Activated naive CD4-positive, alpha-beta T cell treated with anti-CD3 and anti-CD28 coated beads for 36 hours (primary cell): ENCODE measurements at regions not wholly inside any gene's neighbourhood (a gene's known extent, or its start where the extent isn't known, plus 50 kb on each side); places are given as distances from the start of the nearest gene placed in this dataset.

Source experiments
- CTCF ChIA-PET: fragments of 350-600 bp; sonication (Branson Sonifier 250); formaldehyde crosslinking; loops from one replicate; lab custom pipeline; 2021; ENCODE audit warnings: antibody characterized with exemption; lab: Charles Lee
- DNase-seq: peaks from one replicate; pipeline ENCODE4 v3.0.0-alpha.2; 2020
- H3K27ac Mint-ChIP-seq: one replicate; pipeline ENCODE4 v1.8.0; 2021; ENCODE audit warnings: mild to moderate bottlenecking, mixed read lengths
- H3K27me3 Mint-ChIP-seq: one replicate; pipeline ENCODE4 v1.8.0; 2021; ENCODE audit warnings: low read depth, mixed read lengths
- H3K36me3 Mint-ChIP-seq: one replicate; pipeline ENCODE4 v1.8.0; 2021; ENCODE audit warnings: low read depth, mixed read lengths
- H3K4me1 Mint-ChIP-seq: one replicate; pipeline ENCODE4 v1.8.0; 2021; ENCODE audit warnings: low read depth, mixed read lengths
- H3K4me3 Mint-ChIP-seq: one replicate; pipeline ENCODE4 v1.8.0; 2021; ENCODE audit warnings: mild to moderate bottlenecking, moderate library complexity, mixed read lengths
- H3K9me3 Mint-ChIP-seq: one replicate; pipeline ENCODE4 v1.8.0; 2021; ENCODE audit warnings: mixed read lengths
- intact Hi-C: fragments of 100-400 bp; cut with micrococcal nuclease; formaldehyde crosslinking; loops from one replicate; pipeline ENCODE4 v1.15.1; 2023

GRCh38 chr5:165187815-165188214, 1682.4 kb downstream of the MAT2B start:
- DNase-seq, result no peak
- Mint-ChIP-seq H3K4me3 (no peak overlapping the region), H3K27me3 (no peaks in the 10 kb centered on the region), H3K36me3 (no peaks in the 10 kb centered on the region), H3K4me1 (no peaks in the 10 kb centered on the region), H3K9me3 (peaks cover 12% of the 10 kb centered on the region), H3K27ac (no peak overlapping the region)
- CTCF ChIA-PET, result interaction anchor here (0.6 kb wide), 1 partner anchor 402 kb away, joined by 3 read pairs; no protein-coding TSS in a partner anchor
- intact Hi-C loops, result no loop called here

- intact Hi-C loops, result no loop called here
- Mint-ChIP-seq H3K27ac (no peak overlapping the region), H3K36me3 (no peaks in the 10 kb centered on the region), H3K27me3 (no peaks in the 10 kb centered on the region), H3K4me1 (no peaks in the 10 kb centered on the region), H3K9me3 (peaks cover 9% of the 10 kb centered on the region), H3K4me3 (no peak overlapping the region)
- CTCF ChIA-PET, result no interaction called here
- no peak for DNase-seq
These were observed 1683.2 kb downstream of the MAT2B start for GRCh38 chr5:165188556-165189175.

GRCh38 chr5:165196961-165197360, 1691.5 kb downstream of the MAT2B start:
- DNase-seq, result no peak
- H3K27ac Mint-ChIP-seq, result no peak overlapping the region
- intact Hi-C loops, result no loop called here
- no peak overlapping the region for H3K4me3 Mint-ChIP-seq
- CTCF ChIA-PET, result no interaction called here
- no peaks in the 10 kb centered on the region for H3K27me3 Mint-ChIP-seq
- H3K36me3 Mint-ChIP-seq, result no peaks in the 10 kb centered on the region
- no peaks in the 10 kb centered on the region for H3K9me3 Mint-ChIP-seq
- H3K4me1 Mint-ChIP-seq, result no peaks in the 10 kb centered on the region

- H3K27ac Mint-ChIP-seq, result no peak overlapping the region
- no peaks in the 10 kb centered on the region for H3K9me3 Mint-ChIP-seq
- H3K4me1 Mint-ChIP-seq, result no peaks in the 10 kb centered on the region
- no peaks in the 10 kb centered on the region for H3K36me3 Mint-ChIP-seq
- H3K27me3 Mint-ChIP-seq, result no peaks in the 10 kb centered on the region
- H3K4me3 Mint-ChIP-seq, result no peak overlapping the region
- intact Hi-C loops, result no loop called here
- no peak for DNase-seq
- CTCF ChIA-PET, result no interaction called here
These were observed 1696.0 kb downstream of the MAT2B start for GRCh38 chr5:165201369-165201768.

- Mint-ChIP-seq H3K27me3 (no peaks in the 10 kb centered on the region), H3K4me1 (no peaks in the 10 kb centered on the region), H3K27ac (no peak overlapping the region), H3K36me3 (no peaks in the 10 kb centered on the region), H3K9me3 (no peaks in the 10 kb centered on the region), H3K4me3 (no peak overlapping the region)
- no peak for DNase-seq
- CTCF ChIA-PET, result no interaction called here
- intact Hi-C loops, result no loop called here
These were observed 1696.5 kb downstream of the MAT2B start for GRCh38 chr5:165201771-165202518.

- CTCF ChIA-PET, result no interaction called here
- intact Hi-C loops, result no loop called here
- H3K4me1 Mint-ChIP-seq, result no peaks in the 10 kb centered on the region
- DNase-seq, result no peak
- H3K27me3 Mint-ChIP-seq, result no peaks in the 10 kb centered on the region
- no peaks in the 10 kb centered on the region for H3K36me3 Mint-ChIP-seq
- H3K9me3 Mint-ChIP-seq, result no peaks in the 10 kb centered on the region
- no peak overlapping the region for H3K4me3 Mint-ChIP-seq
- no peak overlapping the region for H3K27ac Mint-ChIP-seq
These were observed 1697.1 kb downstream of the MAT2B start for GRCh38 chr5:165202519-165202910.

- no peaks in the 10 kb centered on the region for H3K27me3 Mint-ChIP-seq
- no peak for DNase-seq
- CTCF ChIA-PET, result interaction anchor here (0.6 to 0.8 kb wide), 3 partner anchors 15 to 1114 kb away, joined by 3 read pairs; no protein-coding TSS in a partner anchor
- no peak overlapping the region for H3K27ac Mint-ChIP-seq
- no peaks in the 10 kb centered on the region for H3K9me3 Mint-ChIP-seq
- H3K4me1 Mint-ChIP-seq, result no peaks in the 10 kb centered on the region
- H3K4me3 Mint-ChIP-seq, result no peak overlapping the region
- no peaks in the 10 kb centered on the region for H3K36me3 Mint-ChIP-seq
- intact Hi-C loops, result loop anchor here (1.0 to 2.0 kb wide), 2 partner anchors 705 to 1196 kb away; no protein-coding TSS in a partner anchor
These were observed 1703.8 kb downstream of the MAT2B start for GRCh38 chr5:165209101-165209727.

GRCh38 chr5:165224366-165225045, 1719.1 kb downstream of the MAT2B start:
- Mint-ChIP-seq H3K36me3 (no peaks in the 10 kb centered on the region), H3K4me1 (no peaks in the 10 kb centered on the region), H3K9me3 (peaks cover 3% of the 10 kb centered on the region), H3K27me3 (no peaks in the 10 kb centered on the region), H3K4me3 (no peak overlapping the region), H3K27ac (no peak overlapping the region)
- intact Hi-C loops, result no loop called here
- DNase-seq, result no peak
- CTCF ChIA-PET, result interaction anchor here (1.0 kb wide), 1 partner anchor 15 kb away, joined by 3 read pairs; no protein-coding TSS in a partner anchor

- H3K27ac Mint-ChIP-seq, result no peak overlapping the region
- intact Hi-C loops, result no loop called here
- no peak overlapping the region for H3K4me3 Mint-ChIP-seq
- peaks cover 2% of the 10 kb centered on the region for H3K9me3 Mint-ChIP-seq
- H3K36me3 Mint-ChIP-seq, result no peaks in the 10 kb centered on the region
- no peak for DNase-seq
- H3K27me3 Mint-ChIP-seq, result no peaks in the 10 kb centered on the region
- CTCF ChIA-PET, result interaction anchor here (0.6 kb wide), 1 partner anchor 1065 kb away, joined by 4 read pairs; no protein-coding TSS in a partner anchor
- H3K4me1 Mint-ChIP-seq, result no peaks in the 10 kb centered on the region
These were observed 1722.1 kb downstream of the MAT2B start for GRCh38 chr5:165227515-165227914.

- DNase-seq, result no peak
- Mint-ChIP-seq H3K4me1 (no peaks in the 10 kb centered on the region), H3K36me3 (no peaks in the 10 kb centered on the region), H3K9me3 (peaks cover 2% of the 10 kb centered on the region), H3K27me3 (no peaks in the 10 kb centered on the region), H3K4me3 (no peak overlapping the region), H3K27ac (no peak overlapping the region)
- intact Hi-C loops, result no loop called here
- CTCF ChIA-PET, result no interaction called here
These were observed 1722.8 kb downstream of the MAT2B start for GRCh38 chr5:165228184-165228583.

- Mint-ChIP-seq H3K9me3 (peaks cover 2% of the 10 kb centered on the region), H3K36me3 (no peaks in the 10 kb centered on the region), H3K27me3 (no peaks in the 10 kb centered on the region), H3K27ac (no peak overlapping the region), H3K4me1 (no peaks in the 10 kb centered on the region), H3K4me3 (no peak overlapping the region)
- DNase-seq, result no peak
- intact Hi-C loops, result no loop called here
- CTCF ChIA-PET, result interaction anchor here (0.9 kb wide), 1 partner anchor 248 kb away, joined by 5 read pairs; no protein-coding TSS in a partner anchor
These were observed 1726.5 kb downstream of the MAT2B start for GRCh38 chr5:165231821-165232508.
